Lower leg skin (tissue), 3 donors: ENCODE measurements at regions not wholly inside any gene's neighbourhood (a gene's known extent, or its start where the extent isn't known, plus 50 kb on each side); places are given as distances from the start of the nearest gene placed in this dataset.

ENCODE experiments used
- CTCF ChIP-seq, 3 donors: fragments of 450-650 bp; IDR thresholded peaks; one replicate each; pipeline ENCODE4 v1.5.1; 2016; ENCODE audit warnings: antibody characterized with exemption in 3 of 3, mild to moderate bottlenecking in 3 of 3, moderate library complexity in 2 of 3
- POLR2A ChIP-seq, 2 donors: fragments of 450-650 bp; IDR thresholded peaks; one replicate each; pipeline ENCODE4 v1.6.1; 2016 to 2017; ENCODE audit warnings: antibody characterized with exemption in 2 of 2, mild to moderate bottlenecking in 1 of 2, moderate library complexity in 1 of 2

GRCh38 chr2:121065239-121065638 is 219.8 kb downstream of the TFCP2L1 start:
- TF ChIP-seq CTCF (IDR thresholded peaks at IDR 0.05) (no peak), POLR2A (IDR thresholded peaks at IDR 0.05) (no peak)
